ENCODE measurements at regions not wholly inside any gene's neighbourhood (a gene's known extent, or its start where the extent isn't known, plus 50 kb on each side); places are given as distances from the start of the nearest gene placed in this dataset.

GRCh38 chr4:161238033-161238432 lies 925.8 kb downstream of the FSTL5 start:
- FAIRE-seq (no peak), DNase-seq (ENCODE audit: low read depth, low spot score) (no peak)
- Histone ChIP-seq H3K9me3 (replicated peaks; ENCODE audit: control insufficient read depth, insufficient read depth, low read length) (no peaks in the 10 kb centered on the region), H3K27ac (ENCODE audit: insufficient read depth, low read depth, low read length) (no peak overlapping the region), H3K9me1 (replicated peaks; ENCODE audit: control insufficient read depth, extremely low read depth, insufficient read depth, low read length) (no peaks in the 10 kb centered on the region), H3K79me2 (ENCODE audit: control insufficient read depth, insufficient read depth, low read length) (no peaks in the 10 kb centered on the region), H3K4me1 (ENCODE audit: control insufficient read depth, extremely low read depth, insufficient read depth, low read length) (no peaks in the 10 kb centered on the region), H3K27me3 (ENCODE audit: control insufficient read depth in 2 of 2, insufficient read depth in 2 of 2, low read length in 2 of 2) (no peaks in the 10 kb centered on the region), H3K4me2 (ENCODE audit: insufficient read depth, low read length) (no peak overlapping the region), H2AFZ (ENCODE audit: low read depth, low read length) (no peak overlapping the region), H3K4me3 (replicated peaks in 1 of 3; ENCODE audit: insufficient read depth in 1 of 3, low read depth in 1 of 3, low read length in 3 of 3) (no peak overlapping the region), H3K36me3 (ENCODE audit: control insufficient read depth in 2 of 2, extremely low read depth in 1 of 2, insufficient read depth in 2 of 2, low read length in 2 of 2) (no peaks in the 10 kb centered on the region), H4K20me1 (replicated peaks; ENCODE audit: control insufficient read depth, extremely low read depth, insufficient read depth, low read length) (no peaks in the 10 kb centered on the region), H3K9ac (replicated peaks; ENCODE audit: extremely low read depth, insufficient read depth, low read length) (no peak overlapping the region)
- dilution Hi-C loops (cut with MboI; ENCODE audit: extremely low pct_ligation_motif_present, low sequenced_read_pairs) = no loop called here
- TF ChIP-seq JUN (IDR thresholded peaks at IDR 0.05; ENCODE audit: borderline replicate concordance, insufficient read depth, insufficient read length, low read depth) = no peak
- no peak for TF ChIP-seq FOS (IDR thresholded peaks at IDR 0.05; ENCODE audit: borderline replicate concordance, insufficient read depth, low read length)
- TF ChIP-seq MAX (IDR thresholded peaks at IDR 0.05; ENCODE audit: insufficient read depth, insufficient read length) = no peak
- no TSS peak for BruUV-seq (replicated peaks)
- intact Hi-C loops (cut with micrococcal nuclease) = no loop called here
- CTCF ChIA-PET = no interaction called here
- POLR2A ChIA-PET = no interaction called here

- H3K4me3 ChIP-seq (replicated peaks in 1 of 3; ENCODE audit: insufficient read depth in 1 of 3, low read depth in 1 of 3, low read length in 3 of 3) = no peak overlapping the region
- dilution Hi-C loops (cut with MboI; ENCODE audit: extremely low pct_ligation_motif_present, low sequenced_read_pairs) (no loop called here), intact Hi-C loops (cut with micrococcal nuclease) (no loop called here)
- POLR2A ChIA-PET = no interaction called here
- H4K20me1 ChIP-seq (replicated peaks; ENCODE audit: control insufficient read depth, extremely low read depth, insufficient read depth, low read length) = no peaks in the 10 kb centered on the region
- CTCF ChIA-PET = no interaction called here
- no peak overlapping the region for H3K27ac ChIP-seq (ENCODE audit: insufficient read depth, low read depth, low read length)
- no peak overlapping the region for H3K9ac ChIP-seq (replicated peaks; ENCODE audit: extremely low read depth, insufficient read depth, low read length)
- no peaks in the 10 kb centered on the region for H3K36me3 ChIP-seq (ENCODE audit: control insufficient read depth in 2 of 2, extremely low read depth in 1 of 2, insufficient read depth in 2 of 2, low read length in 2 of 2)
- no peaks in the 10 kb centered on the region for H3K9me1 ChIP-seq (replicated peaks; ENCODE audit: control insufficient read depth, extremely low read depth, insufficient read depth, low read length)
- no peaks in the 10 kb centered on the region for H3K27me3 ChIP-seq (ENCODE audit: control insufficient read depth in 2 of 2, insufficient read depth in 2 of 2, low read length in 2 of 2)
- no peak for FAIRE-seq
- no peaks in the 10 kb centered on the region for H3K79me2 ChIP-seq (ENCODE audit: control insufficient read depth, insufficient read depth, low read length)
- no peak overlapping the region for H3K4me2 ChIP-seq (ENCODE audit: insufficient read depth, low read length)
- no peaks in the 10 kb centered on the region for H3K9me3 ChIP-seq (replicated peaks; ENCODE audit: control insufficient read depth, insufficient read depth, low read length)
- no TSS peak for BruUV-seq (replicated peaks)
- H2AFZ ChIP-seq (ENCODE audit: low read depth, low read length) = no peak overlapping the region
- TF ChIP-seq EZH2 (IDR thresholded peaks at IDR 0.05; ENCODE audit: borderline replicate concordance, low read depth, low read length, severe bottlenecking) = no peak
- TF ChIP-seq POLR2AphosphoS5 (IDR thresholded peaks at IDR 0.05; ENCODE audit: insufficient read depth, low read depth, low read length) = no peak
- TF ChIP-seq POLR2A (IDR thresholded peaks at IDR 0.05; ENCODE audit: low read depth, low read length) = no peak
- no peak for TF ChIP-seq FOS (IDR thresholded peaks at IDR 0.05; ENCODE audit: borderline replicate concordance, insufficient read depth, low read length)
- no peak for DNase-seq (ENCODE audit: low read depth, low spot score)
- no peaks in the 10 kb centered on the region for H3K4me1 ChIP-seq (ENCODE audit: control insufficient read depth, extremely low read depth, insufficient read depth, low read length)
Measured at GRCh38 chr4:161237495-161237894, 926.3 kb downstream of the FSTL5 start.

Measured in endothelial cell of umbilical vein (primary cell).